A549 (cell line): ENCODE measurements at regions not wholly inside any gene's neighbourhood (a gene's known extent, or its start where the extent isn't known, plus 50 kb on each side); places are given as distances from the start of the nearest gene placed in this dataset.
A peak's percentile ranks its signal among the peaks of the same experiment; 100 is the strongest.

Source experiments
- ATAC-seq, 2 experiments: fragments of 200-7000 bp in 1 of 2; fragments of >200 bp in 1 of 2; cut with Nextera tagmentation in 1 of 2; cut with Tn5 transposase in 1 of 2; 3 replicates each; pipeline versions ENCODE4 v1.8.0 to v1.9.1; 2018 to 2020; ENCODE audit warnings: mild to moderate bottlenecking in 1 of 2, moderate library complexity in 1 of 2
- CTCF ChIA-PET: fragments of 300-600 bp; sonication (Branson Sonifier 250); formaldehyde crosslinking; extraction: SDS; loops from one replicate; lab custom pipeline; 2021; ENCODE audit warnings: antibody characterized with exemption, inconsistent platforms; lab: Yijun Ruan, JAX
- POLR2A ChIA-PET: fragments of 350-600 bp; formaldehyde crosslinking; extraction: SDS; loops from one replicate; lab custom pipeline; 2021; ENCODE audit warnings: antibody characterized with exemption, inconsistent platforms; lab: Yijun Ruan, JAX
- DNase-seq, 2 experiments: peaks; one replicate each; pipeline versions ENCODE4 v3.0.0 to v3.0.0-alpha.2; 2011 to 2016; ENCODE audit warnings: low read depth in 1 of 2, low spot score in 1 of 2
- FAIRE-seq: peaks from 2 replicates; lab custom pipeline; 2011; peaks lifted over from hg19 to GRCh38; lab: Jason Lieb, UNC
- H3K27ac ChIP-seq, 2 experiments: fragments of >200 bp; sonication (Bioruptor Twin); formaldehyde crosslinking; 3 replicates each; pipeline ENCODE4 v1.5.1; 2016 to 2017
- H3K4me1 ChIP-seq: fragments of >200 bp; sonication (Bioruptor Twin); formaldehyde crosslinking; 3 replicates; pipeline ENCODE4 v1.6.1; 2016
- H3K4me2 ChIP-seq: fragments of >200 bp; sonication (Bioruptor Twin); formaldehyde crosslinking; 3 replicates; pipeline ENCODE4 v1.6.1; 2016
- H3K4me3 ChIP-seq: fragments of >200 bp; sonication (Bioruptor Twin); formaldehyde crosslinking; 3 replicates; pipeline ENCODE4 v1.5.1; 2016
- H3K9me3 ChIP-seq: fragments of >200 bp; sonication (Bioruptor Twin); formaldehyde crosslinking; 3 replicates; pipeline ENCODE4 v1.6.1; 2016
- CBX2 ChIP-seq: fragments of 200-600 bp; sonication (generic); IDR thresholded peaks from 2 replicates; pipeline ENCODE4 v1.6.1; 2016; ENCODE audit warnings: low read depth, mild to moderate bottlenecking, borderline replicate concordance
- CHD4 ChIP-seq: fragments of 200-600 bp; sonication (generic); IDR thresholded peaks from 2 replicates; pipeline ENCODE4 v1.6.1; 2016; ENCODE audit warnings: antibody characterized with exemption, mild to moderate bottlenecking, borderline replicate concordance
- EHF ChIP-seq: fragments of 250-450 bp; sonication (Bioruptor Pico); IDR thresholded peaks from 2 replicates; pipeline ENCODE4 v1.5.0; 2020; ENCODE audit warnings: mild to moderate bottlenecking
- EHMT2 ChIP-seq: fragments of 200-600 bp; sonication (generic); IDR thresholded peaks from 2 replicates; pipeline ENCODE4 v1.6.1; 2016; ENCODE audit warnings: antibody characterized with exemption, low read depth, mild to moderate bottlenecking, moderate library complexity
- EP300 ChIP-seq, 2 experiments: fragments of >200 bp; sonication (Bioruptor Twin); formaldehyde crosslinking; IDR thresholded peaks; 2 replicates in 1 of 2; 3 replicates in 1 of 2; pipeline ENCODE4 v1.6.1; 2016 to 2017
- FOSL2 ChIP-seq, 2 experiments: fragments of 450-650 bp in 1 of 2; fragments of >200 bp in 1 of 2; sonication (Bioruptor Twin) in 1 of 2; formaldehyde crosslinking; IDR thresholded peaks; 2 replicates each; pipeline versions ENCODE4 v1.5.0 to v1.6.1; 2016 to 2020; ENCODE audit warnings: mild to moderate bottlenecking in 1 of 2, moderate library complexity in 1 of 2
- GATA3 ChIP-seq: IDR thresholded peaks from 2 replicates; pipeline ENCODE4 v1.6.1; 2012; ENCODE audit warnings: borderline replicate concordance
- HDAC2 ChIP-seq: fragments of 200-600 bp; sonication (generic); IDR thresholded peaks from 2 replicates; pipeline ENCODE4 v1.6.1; 2016
- HOXA7 ChIP-seq: fragments of 250-450 bp; sonication (Bioruptor Pico); IDR thresholded peaks from 2 replicates; pipeline ENCODE4 v1.5.0; 2020; ENCODE audit warnings: mild to moderate bottlenecking, moderate library complexity
- JUNB ChIP-seq: fragments of >200 bp; sonication (Bioruptor Twin); formaldehyde crosslinking; IDR thresholded peaks from 2 replicates; pipeline ENCODE4 v1.6.1; 2016
- KDM1A ChIP-seq: fragments of 200-600 bp; sonication (generic); IDR thresholded peaks from 2 replicates; pipeline ENCODE4 v1.6.1; 2016; ENCODE audit warnings: low read depth, mild to moderate bottlenecking
- KDM5A ChIP-seq: fragments of 200-600 bp; sonication (generic); IDR thresholded peaks from 2 replicates; pipeline ENCODE4 v1.6.1; 2016; ENCODE audit warnings: antibody characterized with exemption, mild to moderate bottlenecking
- MAFK ChIP-seq: fragments of 450-650 bp; IDR thresholded peaks from 2 replicates; pipeline ENCODE4 v1.6.1; 2014; ENCODE audit not compliant: partially characterized antibody
- POLR2AphosphoS2 ChIP-seq: conservative IDR thresholded peaks from 2 replicates; pipeline ENCODE4 v1.6.1; 2012; ENCODE audit warnings: low read length, improper control_type of control experiment, inconsistent platforms
- RARB ChIP-seq: fragments of 250-450 bp; sonication (Bioruptor Pico); IDR thresholded peaks from 2 replicates; pipeline ENCODE4 v1.8.0; 2021; ENCODE audit warnings: mild to moderate bottlenecking, moderate library complexity
- RNF2 ChIP-seq: fragments of 200-600 bp; sonication (generic); IDR thresholded peaks from 2 replicates; pipeline ENCODE4 v1.6.1; 2016; ENCODE audit warnings: low read depth, mild to moderate bottlenecking, antibody characterized with exemption, moderate library complexity, borderline replicate concordance
- SMC3 ChIP-seq: fragments of >200 bp; sonication (Bioruptor Twin); formaldehyde crosslinking; IDR thresholded peaks from 3 replicates; pipeline ENCODE4 v1.6.1; 2018; ENCODE audit warnings: inconsistent platforms
- TFCP2L1 ChIP-seq: fragments of 250-450 bp; sonication (Bioruptor Pico); IDR thresholded peaks from 2 replicates; pipeline ENCODE4 v1.5.0; 2021; ENCODE audit warnings: mild to moderate bottlenecking
- ZFP36 ChIP-seq: fragments of 450-650 bp; IDR thresholded peaks from 2 replicates; pipeline ENCODE4 v1.6.1; 2014; ENCODE audit warnings: borderline replicate concordance; ENCODE audit not compliant: partially characterized antibody
- ZNF302 ChIP-seq: fragments of 250-450 bp; sonication (Bioruptor Pico); IDR thresholded peaks from 2 replicates; pipeline ENCODE4 v1.9.0; 2021; ENCODE audit warnings: inconsistent platforms, mild to moderate bottlenecking, moderate library complexity
- ZSCAN20 ChIP-seq: fragments of 250-450 bp; sonication (Bioruptor Pico); IDR thresholded peaks from 2 replicates; pipeline ENCODE4 v1.8.0; 2022; ENCODE audit warnings: mild to moderate bottlenecking, moderate library complexity
- WGBS: methylation state at CpG from one replicate; pipeline ENCODE4 v1.1.6; 2017; ENCODE audit errors: missing lambda C conversion rate; 5-methylcytosine and 5-hydroxymethylcytosine counted together
- TF ChIP-seq, protein P1 (sequence below): fragments of 450-650 bp; IDR thresholded peaks from 2 replicates; pipeline ENCODE4 v1.6.1; 2014; ENCODE audit warnings: antibody characterized with exemption
- TF ChIP-seq, protein P2 (sequence below): fragments of >200 bp; sonication (Bioruptor Twin); formaldehyde crosslinking; IDR thresholded peaks from 3 replicates; pipeline ENCODE4 v1.5.1; 2016
- TF ChIP-seq, protein P3 (sequence below): fragments of >200 bp; sonication (Bioruptor Twin); formaldehyde crosslinking; IDR thresholded peaks from 3 replicates; pipeline ENCODE4 v1.6.1; 2016
- TF ChIP-seq, protein P4 (sequence below): fragments of >200 bp; sonication (Bioruptor Twin); formaldehyde crosslinking; IDR thresholded peaks from 2 replicates; pipeline ENCODE4 v1.6.1; 2016
- TF ChIP-seq, protein P5 (sequence below): fragments of 150-350 bp; IDR thresholded peaks from 2 replicates; pipeline ENCODE4 v1.6.1; 2014; ENCODE audit warnings: low read depth, mild to moderate bottlenecking, low read length

DNA sequence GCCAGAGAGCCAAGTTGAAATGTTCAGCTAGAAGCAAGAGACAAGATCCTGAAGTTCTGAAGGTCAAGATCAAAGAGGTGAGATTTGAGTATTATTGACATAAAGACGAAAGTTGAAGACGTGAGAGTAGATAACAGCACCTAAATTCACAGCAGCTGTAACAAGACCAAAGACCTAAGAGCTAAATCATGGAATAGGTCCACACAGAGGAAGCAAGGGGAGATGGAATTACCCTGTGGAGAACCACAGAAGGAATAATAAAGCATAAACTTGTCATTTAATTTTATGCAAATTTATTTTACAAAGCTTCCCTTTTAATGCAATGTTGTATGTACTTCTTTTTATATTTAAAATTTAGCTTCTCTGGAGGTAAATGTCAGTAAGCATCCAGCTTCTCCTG, 523.7 kb downstream of the NR2F1-AS1 start:
- 85% methylated on average over 2 of the region's 2 CpGs for WGBS

DNA sequence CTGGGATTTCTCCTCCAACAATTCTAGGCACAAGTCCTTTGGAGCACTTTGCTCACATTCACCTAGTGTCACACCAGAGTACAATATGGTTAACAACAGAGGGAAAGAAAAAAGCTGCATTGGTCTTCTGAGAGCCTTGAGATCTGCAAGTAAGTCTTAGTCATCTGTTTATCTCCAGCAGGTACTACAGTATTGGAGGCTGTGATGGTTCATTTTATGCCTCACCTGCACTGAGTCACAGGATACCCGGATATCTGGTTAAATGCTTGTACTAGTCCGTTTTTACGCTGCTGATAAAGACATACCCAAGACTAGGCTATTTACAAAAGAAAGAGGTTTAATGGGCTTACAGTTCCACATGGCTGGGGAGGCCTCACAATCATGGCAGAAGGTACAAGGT, 525.0 kb downstream of the NR2F1-AS1 start:
- no peak for DNase-seq
- Histone ChIP-seq H3K4me3 (no peak overlapping the region), H3K9me3 (no peaks in the 10 kb centered on the region), H3K4me1 (peaks cover 21% of the 10 kb centered on the region), H3K4me2 (no peak overlapping the region), H3K27ac (no peak overlapping the region)
- FAIRE-seq = no peak
- ChIA-PET CTCF (no interaction called here), POLR2A (no interaction called here)
- 86% methylated on average over 3 of the region's 3 CpGs for WGBS
- TF ChIP-seq ZSCAN20 = no peak
- no peak for TF ChIP-seq HDAC2
- TF ChIP-seq, protein P1, sequence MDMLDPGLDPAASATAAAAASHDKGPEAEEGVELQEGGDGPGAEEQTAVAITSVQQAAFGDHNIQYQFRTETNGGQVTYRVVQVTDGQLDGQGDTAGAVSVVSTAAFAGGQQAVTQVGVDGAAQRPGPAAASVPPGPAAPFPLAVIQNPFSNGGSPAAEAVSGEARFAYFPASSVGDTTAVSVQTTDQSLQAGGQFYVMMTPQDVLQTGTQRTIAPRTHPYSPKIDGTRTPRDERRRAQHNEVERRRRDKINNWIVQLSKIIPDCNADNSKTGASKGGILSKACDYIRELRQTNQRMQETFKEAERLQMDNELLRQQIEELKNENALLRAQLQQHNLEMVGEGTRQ = no peak
- no peak for TF ChIP-seq CBX2
- TF ChIP-seq CHD4 = no peak
- TF ChIP-seq FOSL2 (IDR thresholded peaks at IDR 0.05) = no peak
- TF ChIP-seq FOSL2 (CRISPR knock-in tag; IDR thresholded peaks at IDR 0.05) = no peak
- TF ChIP-seq RNF2 = no peak
- no peak for TF ChIP-seq KDM1A
- no peak for TF ChIP-seq EP300 (IDR thresholded peaks at IDR 0.05)
- no peak for TF ChIP-seq JUNB
- no peak for TF ChIP-seq EHF (CRISPR knock-in tag)
- TF ChIP-seq ZFP36 = no peak
- TF ChIP-seq ZNF302 (CRISPR knock-in tag) = no peak
- no peak for TF ChIP-seq MAFK
- TF ChIP-seq, protein P2, sequence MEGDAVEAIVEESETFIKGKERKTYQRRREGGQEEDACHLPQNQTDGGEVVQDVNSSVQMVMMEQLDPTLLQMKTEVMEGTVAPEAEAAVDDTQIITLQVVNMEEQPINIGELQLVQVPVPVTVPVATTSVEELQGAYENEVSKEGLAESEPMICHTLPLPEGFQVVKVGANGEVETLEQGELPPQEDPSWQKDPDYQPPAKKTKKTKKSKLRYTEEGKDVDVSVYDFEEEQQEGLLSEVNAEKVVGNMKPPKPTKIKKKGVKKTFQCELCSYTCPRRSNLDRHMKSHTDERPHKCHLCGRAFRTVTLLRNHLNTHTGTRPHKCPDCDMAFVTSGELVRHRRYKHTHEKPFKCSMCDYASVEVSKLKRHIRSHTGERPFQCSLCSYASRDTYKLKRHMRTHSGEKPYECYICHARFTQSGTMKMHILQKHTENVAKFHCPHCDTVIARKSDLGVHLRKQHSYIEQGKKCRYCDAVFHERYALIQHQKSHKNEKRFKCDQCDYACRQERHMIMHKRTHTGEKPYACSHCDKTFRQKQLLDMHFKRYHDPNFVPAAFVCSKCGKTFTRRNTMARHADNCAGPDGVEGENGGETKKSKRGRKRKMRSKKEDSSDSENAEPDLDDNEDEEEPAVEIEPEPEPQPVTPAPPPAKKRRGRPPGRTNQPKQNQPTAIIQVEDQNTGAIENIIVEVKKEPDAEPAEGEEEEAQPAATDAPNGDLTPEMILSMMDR = no peak
- TF ChIP-seq, protein P3, sequence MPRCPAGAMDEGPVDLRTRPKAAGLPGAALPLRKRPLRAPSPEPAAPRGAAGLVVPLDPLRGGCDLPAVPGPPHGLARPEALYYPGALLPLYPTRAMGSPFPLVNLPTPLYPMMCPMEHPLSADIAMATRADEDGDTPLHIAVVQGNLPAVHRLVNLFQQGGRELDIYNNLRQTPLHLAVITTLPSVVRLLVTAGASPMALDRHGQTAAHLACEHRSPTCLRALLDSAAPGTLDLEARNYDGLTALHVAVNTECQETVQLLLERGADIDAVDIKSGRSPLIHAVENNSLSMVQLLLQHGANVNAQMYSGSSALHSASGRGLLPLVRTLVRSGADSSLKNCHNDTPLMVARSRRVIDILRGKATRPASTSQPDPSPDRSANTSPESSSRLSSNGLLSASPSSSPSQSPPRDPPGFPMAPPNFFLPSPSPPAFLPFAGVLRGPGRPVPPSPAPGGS = no peak
- TF ChIP-seq KDM5A = no peak
- ATAC-seq = no peak

More for the DNA sequence above, 523.7 kb downstream of the NR2F1-AS1 start:
- CTCF ChIA-PET = interaction anchor here (0.6 kb wide), 1 partner anchor 13 kb away, joined by 3 read pairs; no protein-coding TSS in a partner anchor
- Histone ChIP-seq H3K27ac (no peak overlapping the region), H3K4me3 (no peak overlapping the region), H3K4me1 (peaks cover 21% of the 10 kb centered on the region), H3K9me3 (no peaks in the 10 kb centered on the region), H3K4me2 (no peak overlapping the region)
- ATAC-seq = no peak
- peak; percentile 23 for FAIRE-seq
- DNase-seq = no peak
- TF ChIP-seq EHMT2 (no peak), CBX2 (no peak), HDAC2 (no peak), GATA3 (no peak), ZSCAN20 (no peak), RARB (CRISPR knock-in tag) (no peak), HOXA7 (CRISPR knock-in tag) (no peak), POLR2AphosphoS2 (no peak), SMC3 (no peak), TFCP2L1 (no peak), FOSL2 (IDR thresholded peaks at IDR 0.05) (no peak), FOSL2 (CRISPR knock-in tag; IDR thresholded peaks at IDR 0.05) (no peak)
- TF ChIP-seq, protein P1 = no peak
- TF ChIP-seq, protein P4, sequence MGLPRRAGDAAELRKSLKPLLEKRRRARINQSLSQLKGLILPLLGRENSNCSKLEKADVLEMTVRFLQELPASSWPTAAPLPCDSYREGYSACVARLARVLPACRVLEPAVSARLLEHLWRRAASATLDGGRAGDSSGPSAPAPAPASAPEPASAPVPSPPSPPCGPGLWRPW = no peak
- TF ChIP-seq, protein P5, sequence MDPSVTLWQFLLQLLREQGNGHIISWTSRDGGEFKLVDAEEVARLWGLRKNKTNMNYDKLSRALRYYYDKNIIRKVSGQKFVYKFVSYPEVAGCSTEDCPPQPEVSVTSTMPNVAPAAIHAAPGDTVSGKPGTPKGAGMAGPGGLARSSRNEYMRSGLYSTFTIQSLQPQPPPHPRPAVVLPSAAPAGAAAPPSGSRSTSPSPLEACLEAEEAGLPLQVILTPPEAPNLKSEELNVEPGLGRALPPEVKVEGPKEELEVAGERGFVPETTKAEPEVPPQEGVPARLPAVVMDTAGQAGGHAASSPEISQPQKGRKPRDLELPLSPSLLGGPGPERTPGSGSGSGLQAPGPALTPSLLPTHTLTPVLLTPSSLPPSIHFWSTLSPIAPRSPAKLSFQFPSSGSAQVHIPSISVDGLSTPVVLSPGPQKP = no peak
- TF ChIP-seq, protein P2 = no peak
- POLR2A ChIA-PET = no interaction called here
